Uterus (tissue), 2 donors: ENCODE measurements at regions not wholly inside any gene's neighbourhood (a gene's known extent, or its start where the extent isn't known, plus 50 kb on each side); places are given as distances from the start of the nearest gene placed in this dataset.

Source experiments
- CTCF ChIP-seq, 4 experiments: fragments of 200-600 bp in 2 of 4; fragments of 450-650 bp in 2 of 4; sonication (generic) in 2 of 4; IDR thresholded peaks; one replicate each; pipeline ENCODE4 v1.5.1; 2016 to 2019; ENCODE audit warnings: antibody characterized with exemption in 4 of 4, mild to moderate bottlenecking in 2 of 4, moderate library complexity in 1 of 4
- POLR2A ChIP-seq, 2 donors: fragments of 450-650 bp; IDR thresholded peaks; one replicate each; pipeline ENCODE4 v1.6.1; 2016; ENCODE audit warnings: antibody characterized with exemption in 2 of 2, mild to moderate bottlenecking in 1 of 2, moderate library complexity in 1 of 2

GRCh38 chr14:85057221-85057620 lies 472.7 kb upstream of the FLRT2 start:
- TF ChIP-seq POLR2A (IDR thresholded peaks at IDR 0.05) (no peak), CTCF (IDR thresholded peaks at IDR 0.05) (no peak)
